Hematopoietic multipotent progenitor cell treated with erythropoietin and hydrocortisone succinate and interleukin-3 and kit ligand, for 17 days (in vitro differentiated cells): ENCODE measurements at regions not wholly inside any gene's neighbourhood (a gene's known extent, or its start where the extent isn't known, plus 50 kb on each side); places are given as distances from the start of the nearest gene placed in this dataset.

Experiments used
- DNase-seq: peaks from one replicate; pipeline ENCODE4 v3.0.0-alpha.2; 2015; ENCODE audit warnings: low spot score

- DNase-seq: no peak
These were observed 801.2 kb downstream of the C4orf33 start for GRCh38 chr4:129897111-129897510.

DNA sequence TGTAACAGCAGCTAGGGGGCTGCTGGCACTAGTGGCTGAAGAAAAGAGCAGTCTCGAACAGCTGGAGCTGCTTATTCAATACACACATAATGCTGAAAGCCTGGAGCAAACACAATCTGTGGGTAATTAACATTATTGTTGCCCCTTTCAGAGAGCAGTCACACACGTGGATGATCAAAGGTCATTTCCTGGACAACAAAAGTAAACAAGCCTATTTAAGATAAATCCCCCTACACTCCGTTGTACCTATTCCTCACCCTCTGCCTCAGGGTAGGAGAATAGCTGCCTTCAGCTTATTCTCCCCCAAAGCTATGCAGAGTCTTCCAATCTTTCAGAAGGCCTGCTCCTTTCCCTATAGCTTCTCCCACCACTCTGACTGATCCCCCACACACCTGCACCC lies 803.9 kb downstream of the C4orf33 start:
- no peak for DNase-seq

GRCh38 chr4:129900430-129900953 lies 804.5 kb downstream of the C4orf33 start:
- DNase-seq: no peak

GRCh38 chr4:129901205-129901604 lies 805.3 kb downstream of the C4orf33 start:
- DNase-seq: no peak

GRCh38 chr4:129903861-129904260 lies 807.9 kb downstream of the C4orf33 start:
- no peak for DNase-seq

DNA sequence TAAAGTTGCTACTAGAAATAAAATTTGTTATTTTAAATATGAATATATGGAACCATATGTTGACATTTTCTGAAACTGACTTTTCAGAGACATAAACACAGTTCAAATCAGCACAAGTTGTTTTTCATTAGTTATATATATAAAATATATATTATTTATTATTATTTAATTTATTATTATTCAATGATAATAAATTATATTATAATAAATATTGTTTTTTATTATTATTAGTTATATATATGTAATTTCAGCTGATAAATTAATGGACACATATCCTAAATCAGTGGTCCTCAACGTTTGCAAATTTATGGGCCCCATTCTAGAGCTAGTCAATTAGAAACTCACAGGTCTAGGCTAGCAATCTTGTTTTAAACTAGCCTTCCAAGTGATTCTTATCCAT lies 809.3 kb downstream of the C4orf33 start:
- no peak for DNase-seq

GRCh38 chr4:129908117-129908516 lies 812.2 kb downstream of the C4orf33 start:
- no peak for DNase-seq

DNA sequence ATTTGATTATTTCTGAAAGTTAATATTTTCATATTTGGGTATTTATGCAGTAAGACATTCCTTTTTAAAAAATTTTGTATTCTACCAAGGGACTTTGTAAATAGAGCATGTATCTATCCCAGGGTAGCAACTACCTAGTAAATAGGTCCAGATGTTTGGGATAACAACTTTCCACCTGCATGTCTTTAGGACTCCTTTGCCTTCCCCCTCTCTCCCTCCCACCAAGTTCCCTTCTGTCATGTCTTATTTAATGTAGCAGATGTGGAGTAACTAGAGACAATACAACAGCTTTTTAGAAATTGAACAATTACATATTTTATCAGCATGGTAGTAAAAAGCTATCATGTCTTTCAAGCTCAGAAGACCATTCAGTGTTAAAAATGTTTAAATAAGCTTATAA lies 821.0 kb downstream of the C4orf33 start:
- no peak for DNase-seq

DNA sequence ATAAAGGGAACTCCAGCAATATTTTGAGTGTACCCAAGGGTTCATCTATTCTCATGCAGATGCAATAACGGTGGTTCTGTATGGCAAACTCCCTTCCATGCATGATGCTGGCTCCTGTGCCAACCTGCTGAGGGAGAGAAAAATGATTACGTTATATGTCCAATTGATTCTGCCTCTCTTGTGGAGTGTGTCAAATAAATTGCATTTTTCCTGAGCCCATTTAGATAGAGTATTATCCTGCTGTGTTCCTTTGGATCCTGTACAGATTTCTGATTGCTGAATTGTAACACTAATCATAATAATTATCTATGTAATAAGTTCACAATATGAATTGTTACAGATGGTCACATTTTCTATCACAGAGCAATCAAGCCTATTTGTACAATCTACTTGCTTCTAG lies 821.7 kb downstream of the C4orf33 start:
- DNase-seq: no peak

GRCh38 chr4:129926936-129927335 lies 831.0 kb downstream of the C4orf33 start:
- DNase-seq: no peak

- DNase-seq: no peak
These were observed 833.1 kb downstream of the C4orf33 start for GRCh38 chr4:129929052-129929451.

DNA sequence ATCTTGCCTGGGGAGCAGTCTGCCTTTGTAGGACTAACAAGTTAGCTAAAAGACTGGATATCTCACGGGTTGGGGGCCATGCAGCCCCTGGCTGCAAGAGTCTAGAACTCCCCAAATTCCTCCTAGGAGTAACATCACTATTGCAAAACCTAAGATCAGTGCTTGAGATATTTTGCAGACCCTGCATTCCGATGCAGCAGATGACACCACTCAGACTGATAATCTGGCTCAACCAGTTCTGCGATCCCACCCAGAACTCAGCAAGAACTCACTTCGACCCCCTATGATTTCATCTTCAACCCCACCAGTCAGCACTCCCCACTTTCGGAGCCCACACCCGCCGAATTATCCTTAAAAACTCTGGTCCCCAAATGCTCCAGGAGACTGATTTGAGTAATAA lies 834.0 kb downstream of the C4orf33 start:
- DNase-seq: no peak

GRCh38 chr4:129950217-129950616 lies 854.3 kb downstream of the C4orf33 start:
- no peak for DNase-seq

- DNase-seq: no peak
These were observed 870.2 kb downstream of the C4orf33 start for GRCh38 chr4:129966175-129966574.

DNA sequence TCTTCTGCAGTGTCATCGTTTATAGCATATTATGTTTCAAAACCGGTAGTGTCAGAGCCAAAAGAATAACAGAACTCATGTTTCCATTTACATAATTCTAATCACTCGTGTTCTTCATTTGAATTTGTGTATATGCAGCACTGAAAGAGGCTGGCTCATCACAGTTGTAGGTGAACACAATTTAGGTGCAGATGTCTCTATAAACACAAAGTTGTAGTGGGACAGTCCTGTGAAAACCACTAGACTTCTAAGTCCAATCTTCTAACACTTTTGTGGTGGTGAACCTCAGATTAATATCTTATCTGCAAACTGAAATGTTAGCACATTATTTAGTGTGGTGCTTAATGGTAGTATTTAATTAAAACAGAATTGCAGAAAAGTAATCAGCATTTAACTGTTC lies 872.4 kb downstream of the C4orf33 start:
- no peak for DNase-seq

- no peak for DNase-seq
These were observed 872.8 kb downstream of the C4orf33 start for GRCh38 chr4:129968778-129969177.

DNA sequence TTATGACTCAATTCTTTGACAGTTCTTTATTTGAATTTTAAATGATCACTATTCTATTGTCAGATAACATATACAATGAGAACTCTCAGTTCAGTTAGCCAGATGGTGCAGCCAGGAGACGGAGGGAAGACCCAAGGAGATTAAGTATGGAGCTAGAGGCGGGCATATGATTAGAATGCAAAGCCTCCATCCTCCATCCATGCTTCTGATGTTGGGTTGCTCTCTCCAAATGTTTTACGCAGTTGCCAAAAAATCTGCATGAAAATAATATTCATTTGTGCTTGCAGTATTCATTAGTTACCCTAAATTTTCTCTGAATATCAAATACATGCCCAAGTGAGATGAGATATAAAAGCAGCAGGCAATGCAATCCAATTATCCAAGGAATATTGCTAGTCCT lies 874.8 kb downstream of the C4orf33 start:
- DNase-seq: no peak

DNA sequence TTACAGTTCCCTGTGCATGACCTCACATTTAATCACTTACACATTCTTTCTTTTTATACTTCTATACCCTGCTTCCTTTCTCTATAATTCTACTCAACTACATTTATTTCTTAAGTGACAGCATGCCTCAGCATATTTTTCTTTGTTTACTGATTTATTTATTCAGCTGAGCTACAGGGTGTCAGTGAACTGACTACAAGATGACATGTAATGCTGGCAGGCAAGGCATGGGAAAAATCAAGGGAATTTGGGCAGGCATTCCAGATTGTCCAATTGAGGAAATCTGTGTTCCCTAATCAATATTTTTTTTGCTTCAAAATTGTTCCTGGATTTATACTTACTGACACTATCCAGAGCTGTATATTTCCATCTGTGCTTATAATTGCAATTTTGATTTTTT lies 875.5 kb downstream of the C4orf33 start:
- no peak for DNase-seq

GRCh38 chr4:129972257-129972656 lies 876.3 kb downstream of the C4orf33 start:
- DNase-seq: no peak

- no peak for DNase-seq
These were observed 878.8 kb downstream of the C4orf33 start for GRCh38 chr4:129974730-129975129.

- DNase-seq: no peak
These were observed 882.4 kb downstream of the C4orf33 start for GRCh38 chr4:129978315-129978714.

DNA sequence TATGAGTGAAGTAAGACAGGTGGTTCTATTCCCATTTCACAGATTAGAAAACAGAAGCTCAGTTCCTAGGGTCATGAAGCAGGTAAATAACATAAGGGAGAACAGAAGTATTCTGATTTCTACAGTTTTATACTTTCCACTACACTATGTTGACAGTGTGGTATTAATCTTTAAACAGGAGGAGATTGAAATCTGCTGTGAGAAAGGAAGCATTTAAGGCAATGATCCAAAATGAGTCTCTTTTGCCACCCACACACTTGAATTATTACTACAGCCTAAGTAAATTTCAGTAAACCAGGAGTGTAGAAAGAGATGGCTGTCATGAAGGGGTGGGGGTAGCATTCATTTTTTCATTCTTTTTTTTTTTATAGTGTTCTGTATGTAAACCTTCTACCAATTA lies 893.0 kb downstream of the C4orf33 start:
- DNase-seq: no peak

DNA sequence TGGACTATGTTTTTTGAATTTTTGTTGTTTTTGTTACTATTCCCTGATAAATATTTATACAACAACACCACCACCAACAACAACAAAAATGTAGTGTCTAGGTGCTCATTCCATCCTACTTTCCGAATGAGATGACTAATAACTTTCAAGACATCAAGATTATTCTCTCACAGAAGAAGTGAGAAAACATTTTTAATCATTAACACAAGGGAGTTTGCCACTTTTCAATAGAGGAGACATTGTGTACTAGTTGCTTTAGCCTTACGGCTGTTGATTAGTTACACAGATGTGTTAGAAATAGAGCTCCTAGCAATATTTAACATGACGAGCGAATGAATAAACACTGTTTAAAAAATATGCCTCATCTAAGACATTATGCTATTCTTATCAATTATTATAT lies 898.8 kb downstream of the C4orf33 start:
- no peak for DNase-seq

DNA sequence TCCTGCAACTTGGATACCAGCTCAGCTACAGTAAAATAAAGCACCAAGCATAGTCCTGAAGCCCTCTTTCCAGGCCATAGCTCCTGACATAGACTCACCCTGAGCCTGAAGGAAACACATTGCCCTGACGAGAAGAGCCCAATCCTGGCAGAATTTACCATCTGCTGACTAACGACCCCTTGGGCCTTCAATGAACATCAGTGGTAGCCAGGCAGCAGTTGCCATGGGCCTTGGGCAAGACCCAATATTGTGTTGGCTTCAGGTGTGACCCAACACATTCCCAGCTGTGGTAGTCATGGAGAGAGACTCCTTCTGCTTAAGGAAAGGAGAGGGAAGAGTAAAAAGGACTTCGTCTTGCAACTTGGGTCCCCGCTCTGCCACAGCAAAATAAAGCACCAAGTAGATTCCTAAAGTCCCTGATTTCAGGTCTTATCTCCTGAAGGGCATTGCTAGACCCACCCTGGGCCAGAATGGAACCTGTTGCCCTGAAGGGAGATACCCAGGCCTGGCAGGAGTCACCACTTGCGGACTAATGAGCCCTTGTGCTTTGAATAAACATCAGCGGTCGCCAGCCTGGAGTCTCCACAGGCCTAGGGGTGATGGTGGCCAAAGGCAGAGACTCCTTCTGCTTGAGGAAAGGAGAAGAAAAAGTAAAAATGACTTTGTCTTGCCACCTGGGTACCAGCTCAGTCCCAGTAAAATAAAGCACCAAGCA lies 902.6 kb downstream of the C4orf33 start:
- no peak for DNase-seq
